KMS-11 (cell line): ENCODE measurements at regions not wholly inside any gene's neighbourhood (a gene's known extent, or its start where the extent isn't known, plus 50 kb on each side); places are given as distances from the start of the nearest gene placed in this dataset.

Source experiments
- H2AFZ ChIP-seq: fragments of 200-600 bp; sonication (generic); 2 replicates; pipeline ENCODE4 v1.6.1; 2016; ENCODE audit warnings: antibody characterized with exemption, mixed run types, low read depth
- H3K27ac ChIP-seq: fragments of 200-600 bp; sonication (generic); 2 replicates; pipeline ENCODE4 v1.6.1; 2016; ENCODE audit warnings: mild to moderate bottlenecking, mixed run types
- H3K27me3 ChIP-seq: fragments of 200-600 bp; sonication (generic); 2 replicates; pipeline ENCODE4 v1.6.1; 2017; ENCODE audit warnings: mild to moderate bottlenecking, low read depth, mixed run types, moderate library complexity; ENCODE audit not compliant: insufficient read depth
- H3K36me3 ChIP-seq: fragments of 200-600 bp; sonication (generic); 2 replicates; pipeline ENCODE4 v1.6.1; 2017; ENCODE audit warnings: mild to moderate bottlenecking, mixed run types; ENCODE audit not compliant: insufficient read depth
- H3K4me1 ChIP-seq: fragments of 200-600 bp; sonication (generic); 2 replicates; pipeline ENCODE4 v1.6.1; 2016; ENCODE audit warnings: mild to moderate bottlenecking, low read depth, mixed run types; ENCODE audit not compliant: poor library complexity, severe bottlenecking
- H3K4me2 ChIP-seq: fragments of 200-600 bp; sonication (generic); 2 replicates; pipeline ENCODE4 v1.7.0; 2016; ENCODE audit warnings: mild to moderate bottlenecking, mixed run types
- H3K4me3 ChIP-seq: fragments of 200-600 bp; sonication (generic); IDR thresholded peaks from 2 replicates; pipeline ENCODE4 v1.6.1; 2017; ENCODE audit warnings: low read depth, low read length, mixed read lengths; ENCODE audit not compliant: insufficient read depth
- H3K79me2 ChIP-seq: fragments of 200-600 bp; sonication (generic); 2 replicates; pipeline ENCODE4 v1.6.1; 2016; ENCODE audit warnings: low read depth, mixed run types; ENCODE audit not compliant: insufficient read depth
- H3K9ac ChIP-seq: fragments of 200-600 bp; sonication (generic); 2 replicates; pipeline ENCODE4 v1.6.1; 2016; ENCODE audit warnings: mild to moderate bottlenecking, mixed run types
- H4K20me1 ChIP-seq: fragments of 200-600 bp; sonication (generic); 2 replicates; pipeline ENCODE4 v1.6.1; 2016; ENCODE audit warnings: mild to moderate bottlenecking, mixed run types; ENCODE audit not compliant: insufficient read depth
- CTCF ChIP-seq: fragments of 200-600 bp; sonication (generic); conservative IDR thresholded peaks from 2 replicates; pipeline ENCODE4 v1.6.1; 2017; ENCODE audit warnings: low read depth, mild to moderate bottlenecking, antibody characterized with exemption, low read length, moderate library complexity, mixed read lengths

GRCh38 chr2:45093663-45094062, 84.4 kb upstream of the SIX2 start:
- no peaks in the 10 kb centered on the region for H3K79me2 ChIP-seq
- H3K4me1 ChIP-seq = no peaks in the 10 kb centered on the region
- no peaks in the 10 kb centered on the region for H3K36me3 ChIP-seq
- H2AFZ ChIP-seq = no peak overlapping the region
- H4K20me1 ChIP-seq = no peaks in the 10 kb centered on the region
- no peak overlapping the region for H3K9ac ChIP-seq
- H3K4me2 ChIP-seq = no peak overlapping the region
- H3K4me3 ChIP-seq = no peak overlapping the region
- H3K27ac ChIP-seq = no peak overlapping the region
- no peak for TF ChIP-seq CTCF
- H3K27me3 ChIP-seq = no peaks in the 10 kb centered on the region

- H3K27me3 ChIP-seq = no peaks in the 10 kb centered on the region
Observed at GRCh38 chr2:45093181-45093580, 83.9 kb upstream of the SIX2 start.

GRCh38 chr2:45089554-45090261, 80.5 kb upstream of the SIX2 start:
- Histone ChIP-seq H3K4me1 (no peaks in the 10 kb centered on the region), H3K27ac (no peak overlapping the region), H3K27me3 (no peaks in the 10 kb centered on the region), H3K4me3 (no peak overlapping the region), H3K4me2 (no peak overlapping the region), H2AFZ (no peak overlapping the region), H4K20me1 (no peaks in the 10 kb centered on the region), H3K36me3 (no peaks in the 10 kb centered on the region), H3K79me2 (no peaks in the 10 kb centered on the region), H3K9ac (no peak overlapping the region)
- TF ChIP-seq CTCF = no peak

More at GRCh38 chr2:45093181-45093580, 83.9 kb upstream of the SIX2 start:
- Histone ChIP-seq H2AFZ (no peak overlapping the region), H3K4me1 (no peaks in the 10 kb centered on the region), H3K4me3 (no peak overlapping the region), H4K20me1 (no peaks in the 10 kb centered on the region), H3K4me2 (no peak overlapping the region), H3K9ac (no peak overlapping the region), H3K27ac (no peak overlapping the region), H3K79me2 (no peaks in the 10 kb centered on the region), H3K36me3 (no peaks in the 10 kb centered on the region)
- TF ChIP-seq CTCF = no peak

GRCh38 chr2:45085487-45085886, 76.2 kb upstream of the SIX2 start:
- Histone ChIP-seq H3K36me3 (no peaks in the 10 kb centered on the region), H3K27ac (no peak overlapping the region), H3K9ac (no peak overlapping the region), H3K4me3 (no peak overlapping the region), H2AFZ (no peak overlapping the region), H3K27me3 (no peaks in the 10 kb centered on the region), H3K79me2 (no peaks in the 10 kb centered on the region), H3K4me2 (no peak overlapping the region), H3K4me1 (no peaks in the 10 kb centered on the region), H4K20me1 (no peaks in the 10 kb centered on the region)
- TF ChIP-seq CTCF = no peak
